SK-N-SH treated with all-trans-retinoic acid at 6 μM for 48 hours (cell line): ENCODE measurements at regions not wholly inside any gene's neighbourhood (a gene's known extent, or its start where the extent isn't known, plus 50 kb on each side); places are given as distances from the start of the nearest gene placed in this dataset.

Source experiments
- ATAC-seq: fragments of 200-7000 bp; cut with Tn5 transposase; 3 replicates; pipeline ENCODE4 v1.9.1; 2020; ENCODE audit warnings: mild to moderate bottlenecking, moderate library complexity
- ARNTL ChIP-seq: fragments of 450-650 bp; formaldehyde crosslinking; IDR thresholded peaks from 2 replicates; pipeline ENCODE4 v1.5.0; 2020; ENCODE audit warnings: low read depth, mild to moderate bottlenecking, moderate library complexity, borderline replicate concordance
- BACH2 ChIP-seq: fragments of 250-450 bp; sonication (Bioruptor Pico); IDR thresholded peaks from 2 replicates; pipeline ENCODE4 v1.9.0; 2021; ENCODE audit warnings: mild to moderate bottlenecking, borderline replicate concordance
- CREB5 ChIP-seq: fragments of 250-450 bp; sonication (Bioruptor Pico); IDR thresholded peaks from 2 replicates; pipeline ENCODE4 v1.5.1; 2020; ENCODE audit warnings: low read depth, mild to moderate bottlenecking, moderate library complexity
- CSDC2 ChIP-seq: fragments of 250-450 bp; sonication (Bioruptor Pico); IDR thresholded peaks from 2 replicates; pipeline ENCODE4 v1.5.0; 2020; ENCODE audit warnings: mild to moderate bottlenecking, moderate library complexity
- CSRNP3 ChIP-seq: fragments of 250-450 bp; sonication (Bioruptor Pico); IDR thresholded peaks from 2 replicates; pipeline ENCODE4 v1.5.1; 2021; ENCODE audit warnings: mild to moderate bottlenecking, moderate library complexity
- ESRRG ChIP-seq: fragments of 250-450 bp; sonication (Bioruptor Pico); IDR thresholded peaks from 2 replicates; pipeline ENCODE4 v1.6.1; 2021; ENCODE audit warnings: mild to moderate bottlenecking
- GLIS3 ChIP-seq: fragments of 250-450 bp; sonication (Bioruptor Pico); IDR thresholded peaks from 2 replicates; pipeline ENCODE4 v1.5.0; 2020; ENCODE audit warnings: mild to moderate bottlenecking, moderate library complexity
- OSR1 ChIP-seq: fragments of 250-450 bp; sonication (Bioruptor Pico); IDR thresholded peaks from 2 replicates; pipeline ENCODE4 v1.8.0; 2022; ENCODE audit warnings: moderate library complexity, mild to moderate bottlenecking, inconsistent platforms
- PATZ1 ChIP-seq: fragments of 250-450 bp; sonication (Bioruptor Pico); IDR thresholded peaks from 2 replicates; pipeline ENCODE4 v1.8.0; 2020; ENCODE audit warnings: mild to moderate bottlenecking, moderate library complexity, borderline replicate concordance
- POU6F1 ChIP-seq: fragments of 250-450 bp; sonication (Bioruptor Pico); IDR thresholded peaks from 2 replicates; pipeline ENCODE4 v1.8.0; 2021; ENCODE audit warnings: low read depth, mild to moderate bottlenecking, moderate library complexity, borderline replicate concordance
- PPARA ChIP-seq: fragments of 250-450 bp; sonication (Bioruptor Pico); IDR thresholded peaks from 2 replicates; pipeline ENCODE4 v1.5.0; 2020; ENCODE audit warnings: mild to moderate bottlenecking, borderline replicate concordance
- SNAI2 ChIP-seq: fragments of 250-450 bp; sonication (Bioruptor Pico); IDR thresholded peaks from 2 replicates; pipeline ENCODE4 v1.5.0; 2020; ENCODE audit warnings: mild to moderate bottlenecking, moderate library complexity
- TCF4 ChIP-seq: fragments of 250-450 bp; sonication (Bioruptor Pico); IDR thresholded peaks from 2 replicates; pipeline ENCODE4 v1.8.0; 2021; ENCODE audit warnings: mild to moderate bottlenecking, moderate library complexity, borderline replicate concordance
- TOX ChIP-seq: fragments of 250-450 bp; sonication (Bioruptor Pico); IDR thresholded peaks from 2 replicates; pipeline ENCODE4 v1.8.0; 2021; ENCODE audit warnings: mild to moderate bottlenecking, moderate library complexity, borderline replicate concordance
- TSHZ2 ChIP-seq: fragments of 250-450 bp; sonication (Bioruptor Pico); IDR thresholded peaks from 2 replicates; pipeline ENCODE4 v1.5.0; 2020; ENCODE audit warnings: mild to moderate bottlenecking, moderate library complexity
- ZC3H10 ChIP-seq: fragments of 250-450 bp; sonication (Bioruptor Pico); IDR thresholded peaks from 2 replicates; pipeline ENCODE4 v1.5.1; 2021; ENCODE audit warnings: mild to moderate bottlenecking, moderate library complexity
- ZFP3 ChIP-seq: fragments of 250-450 bp; sonication (Bioruptor Pico); IDR thresholded peaks from 2 replicates; pipeline ENCODE4 v1.5.0; 2020; ENCODE audit warnings: mild to moderate bottlenecking, moderate library complexity
- ZFP30 ChIP-seq: fragments of 450-650 bp; formaldehyde crosslinking; IDR thresholded peaks from 2 replicates; pipeline ENCODE4 v1.5.0; 2022; ENCODE audit warnings: mild to moderate bottlenecking, moderate library complexity
- ZNF8 ChIP-seq: fragments of 450-650 bp; formaldehyde crosslinking; IDR thresholded peaks from 2 replicates; pipeline ENCODE4 v1.5.0; 2020; ENCODE audit warnings: mild to moderate bottlenecking, moderate library complexity

GRCh38 chr5:54709096-54709495 lies 191.5 kb downstream of the SNX18 start:
- no peak for ATAC-seq
- TF ChIP-seq PATZ1 (CRISPR knock-in tag) (no peak), SNAI2 (CRISPR knock-in tag) (no peak), OSR1 (CRISPR knock-in tag) (no peak), ESRRG (CRISPR knock-in tag) (no peak), ZFP3 (CRISPR knock-in tag) (no peak), CSDC2 (CRISPR knock-in tag) (no peak), ZNF8 (no peak), BACH2 (no peak), GLIS3 (CRISPR knock-in tag) (no peak)

GRCh38 chr5:54707841-54708240 lies 190.3 kb downstream of the SNX18 start:
- TF ChIP-seq ZFP30 (CRISPR knock-in tag): no peak
- no peak for TF ChIP-seq PPARA
- TF ChIP-seq ESRRG (CRISPR knock-in tag): no peak
- no peak for TF ChIP-seq CREB5
- TF ChIP-seq ARNTL (CRISPR knock-in tag): no peak
- no peak for TF ChIP-seq CSRNP3 (CRISPR knock-in tag)
- no peak for TF ChIP-seq TOX (CRISPR knock-in tag)
- TF ChIP-seq OSR1 (CRISPR knock-in tag): no peak
- no peak for TF ChIP-seq TSHZ2 (CRISPR knock-in tag)
- TF ChIP-seq SNAI2 (CRISPR knock-in tag): no peak
- no peak for TF ChIP-seq ZFP3 (CRISPR knock-in tag)
- TF ChIP-seq ZNF8: no peak
- no peak for TF ChIP-seq TCF4 (CRISPR knock-in tag)
- no peak for ATAC-seq

GRCh38 chr5:54705994-54706653 lies 188.6 kb downstream of the SNX18 start:
- ATAC-seq: no peak
- TF ChIP-seq GLIS3 (CRISPR knock-in tag) (no peak), PATZ1 (CRISPR knock-in tag) (no peak), CSRNP3 (CRISPR knock-in tag) (no peak), ZFP30 (CRISPR knock-in tag) (no peak), TSHZ2 (CRISPR knock-in tag) (no peak), ZC3H10 (CRISPR knock-in tag) (no peak), POU6F1 (CRISPR knock-in tag) (no peak), SNAI2 (CRISPR knock-in tag) (no peak), ZFP3 (CRISPR knock-in tag) (no peak), TOX (CRISPR knock-in tag) (no peak), BACH2 (no peak)
